ENCODE measurements at regions not wholly inside any gene's neighbourhood (a gene's known extent, or its start where the extent isn't known, plus 50 kb on each side); places are given as distances from the start of the nearest gene placed in this dataset.

- no TSS peak for BruUV-seq (replicated peaks)
- no peaks in the 10 kb centered on the region for H3K79me2 ChIP-seq (ENCODE audit: low read length)
- no peak overlapping the region for H3K4me3 ChIP-seq (ENCODE audit: low read length)
- no peaks in the 10 kb centered on the region for H3K27me3 ChIP-seq (ENCODE audit: low read length)
- H2AFZ ChIP-seq (ENCODE audit: low read length) = no peak overlapping the region
- H3K9me2 ChIP-seq (replicated peaks; ENCODE audit: low read length) = no peaks in the 10 kb centered on the region
- ChIA-PET POLR2A (ENCODE audit: unreplicated experiment) (no interaction called here), CTCF (no interaction called here)
- TF ChIP-seq CTCF (conservative IDR thresholded peaks at IDR 0.05; ENCODE audit: low read depth, low read length) = no peak
- no peak for TF ChIP-seq EZH2phosphoT487 (IDR thresholded peaks at IDR 0.05; ENCODE audit: borderline replicate concordance, low read length)
- TF ChIP-seq EZH2 (IDR thresholded peaks at IDR 0.05; ENCODE audit: low read length, unreplicated experiment) = no peak
- DNase-seq (no peak), ATAC-seq (no peak)
- H3K9me3 ChIP-seq (ENCODE audit: low read length) = no peaks in the 10 kb centered on the region
- no peak overlapping the region for H3K27ac ChIP-seq (ENCODE audit: low read length)
- no peaks in the 10 kb centered on the region for H3K4me1 ChIP-seq (ENCODE audit: insufficient read depth, low read length)
- H3K9ac ChIP-seq (ENCODE audit: low read length) = no peak overlapping the region
- H3K36me3 ChIP-seq (ENCODE audit: low read depth, low read length) = no peaks in the 10 kb centered on the region
- H3K4me2 ChIP-seq (ENCODE audit: low read length) = no peak overlapping the region
- intact Hi-C loops (cut with micrococcal nuclease) = no loop called here
- H4K20me1 ChIP-seq (ENCODE audit: low read length) = no peaks in the 10 kb centered on the region
- no peaks in the 10 kb centered on the region for H3F3A ChIP-seq (ENCODE audit: low read length, unreplicated experiment)
These were observed 489.6 kb upstream of the ZNF608 start for GRCh38 chr5:125236007-125236406.

DNA sequence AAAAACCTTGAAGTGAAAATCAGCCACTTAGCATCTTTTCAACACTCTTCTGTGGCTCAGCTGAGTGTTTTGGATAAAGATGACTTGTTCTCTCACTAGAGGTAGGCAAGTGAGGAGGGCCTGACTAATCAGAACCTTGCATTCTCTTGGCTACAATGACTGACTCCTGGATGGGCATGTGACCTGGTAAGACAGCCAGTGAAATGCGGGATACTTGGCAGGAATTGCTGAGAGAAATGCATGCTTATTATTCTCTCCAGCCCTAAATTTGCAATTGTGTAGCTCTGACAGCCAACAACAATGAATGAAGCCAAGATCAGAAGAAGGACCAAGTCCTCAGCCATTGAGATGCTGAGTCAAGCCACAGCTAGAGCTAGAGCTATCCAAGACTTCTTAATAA is 490.5 kb upstream of the ZNF608 start:
- H3K4me1 ChIP-seq (ENCODE audit: insufficient read depth, low read length) = no peaks in the 10 kb centered on the region
- no TSS peak for BruUV-seq (replicated peaks)
- intact Hi-C loops (cut with micrococcal nuclease) = no loop called here
- no peak for TF ChIP-seq EZH2 (IDR thresholded peaks at IDR 0.05; ENCODE audit: low read length, unreplicated experiment)
- no peak for TF ChIP-seq EZH2phosphoT487 (IDR thresholded peaks at IDR 0.05; ENCODE audit: borderline replicate concordance, low read length)
- TF ChIP-seq CTCF (conservative IDR thresholded peaks at IDR 0.05; ENCODE audit: low read depth, low read length) = no peak
- H4K20me1 ChIP-seq (ENCODE audit: low read length) = no peaks in the 10 kb centered on the region
- H3K27ac ChIP-seq (ENCODE audit: low read length) = no peak overlapping the region
- no peak overlapping the region for H2AFZ ChIP-seq (ENCODE audit: low read length)
- DNase-seq = no peak
- no peaks in the 10 kb centered on the region for H3K36me3 ChIP-seq (ENCODE audit: low read depth, low read length)
- POLR2A ChIA-PET (ENCODE audit: unreplicated experiment) = no interaction called here
- H3K9me3 ChIP-seq (ENCODE audit: low read length) = no peaks in the 10 kb centered on the region
- H3K9ac ChIP-seq (ENCODE audit: low read length) = no peak overlapping the region
- no peak overlapping the region for H3K4me2 ChIP-seq (ENCODE audit: low read length)
- H3K4me3 ChIP-seq (ENCODE audit: low read length) = no peak overlapping the region
- no peaks in the 10 kb centered on the region for H3K9me2 ChIP-seq (replicated peaks; ENCODE audit: low read length)
- H3K27me3 ChIP-seq (ENCODE audit: low read length) = no peaks in the 10 kb centered on the region
- CTCF ChIA-PET = no interaction called here
- no peak for ATAC-seq
- no peaks in the 10 kb centered on the region for H3K79me2 ChIP-seq (ENCODE audit: low read length)
- no peaks in the 10 kb centered on the region for H3F3A ChIP-seq (ENCODE audit: low read length, unreplicated experiment)

- Histone ChIP-seq H3K79me2 (ENCODE audit: low read length) (no peaks in the 10 kb centered on the region), H3K4me1 (ENCODE audit: insufficient read depth, low read length) (no peaks in the 10 kb centered on the region), H3K9ac (ENCODE audit: low read length) (no peak overlapping the region), H3K9me3 (ENCODE audit: low read length) (no peaks in the 10 kb centered on the region), H3F3A (ENCODE audit: low read length, unreplicated experiment) (no peaks in the 10 kb centered on the region), H3K36me3 (ENCODE audit: low read depth, low read length) (no peaks in the 10 kb centered on the region), H3K4me2 (ENCODE audit: low read length) (no peak overlapping the region), H3K9me2 (replicated peaks; ENCODE audit: low read length) (no peaks in the 10 kb centered on the region), H4K20me1 (ENCODE audit: low read length) (no peaks in the 10 kb centered on the region), H3K27me3 (ENCODE audit: low read length) (no peaks in the 10 kb centered on the region), H3K27ac (ENCODE audit: low read length) (no peak overlapping the region), H3K4me3 (ENCODE audit: low read length) (no peak overlapping the region), H2AFZ (ENCODE audit: low read length) (no peak overlapping the region)
- BruUV-seq (replicated peaks) = no TSS peak
- ChIA-PET POLR2A (ENCODE audit: unreplicated experiment) (no interaction called here), CTCF (no interaction called here)
- TF ChIP-seq CTCF (conservative IDR thresholded peaks at IDR 0.05; ENCODE audit: low read depth, low read length) (no peak), EZH2 (IDR thresholded peaks at IDR 0.05; ENCODE audit: low read length, unreplicated experiment) (no peak), EZH2phosphoT487 (IDR thresholded peaks at IDR 0.05; ENCODE audit: borderline replicate concordance, low read length) (no peak)
- ATAC-seq = no peak
- no peak for DNase-seq
- intact Hi-C loops (cut with micrococcal nuclease) = no loop called here
These were observed 498.1 kb upstream of the ZNF608 start for GRCh38 chr5:125244531-125244930.
